PC-9 (cell line): ENCODE measurements at regions not wholly inside any gene's neighbourhood (a gene's known extent, or its start where the extent isn't known, plus 50 kb on each side); places are given as distances from the start of the nearest gene placed in this dataset.

Experiments used
- BruUV-seq: library from RNA; stranded (reverse); fragments of 400-500 nt; replicated peaks from 2 replicates; lab custom pipeline; 2021; lab: Mats Ljungman, UMichigan
- CTCF ChIA-PET: fragments of 300-600 bp; sonication (Branson Sonifier 250); formaldehyde crosslinking; loops from one replicate; lab custom pipeline; 2022; ENCODE audit warnings: antibody characterized with exemption; lab: Charles Lee
- POLR2A ChIA-PET: fragments of 300-600 bp; sonication (Branson Sonifier 250); formaldehyde crosslinking; loops from one replicate; lab custom pipeline; 2022; ENCODE audit warnings: antibody characterized with exemption; ENCODE audit not compliant: unreplicated experiment; lab: Charles Lee
- DNase-seq, 2 experiments: peaks; one replicate each; pipeline versions ENCODE4 v3.0.0 to v3.0.0-alpha.2; 2015 to 2022; ENCODE audit warnings: mixed read lengths in 1 of 2
- H2AFZ ChIP-seq: fragments of 200-600 bp; sonication (generic); 2 replicates; pipeline ENCODE4 v1.8.1; 2017; ENCODE audit warnings: antibody characterized with exemption
- H3F3A ChIP-seq: fragments of 200-600 bp; sonication (generic); 2 replicates; pipeline ENCODE4 v1.8.1; 2017; ENCODE audit warnings: antibody characterized with exemption, mild to moderate bottlenecking, low read depth; ENCODE audit not compliant: insufficient read depth
- H3K27ac ChIP-seq: fragments of 200-600 bp; sonication (generic); 2 replicates; pipeline ENCODE4 v1.6.1; 2016; ENCODE audit warnings: mixed run types
- H3K27me3 ChIP-seq: fragments of 200-600 bp; sonication (generic); 2 replicates; pipeline ENCODE4 v1.6.1; 2016; ENCODE audit warnings: low read depth, mixed run types; ENCODE audit not compliant: insufficient read depth
- H3K36me3 ChIP-seq: fragments of 200-600 bp; sonication (generic); 2 replicates; pipeline ENCODE4 v1.6.1; 2016; ENCODE audit warnings: low read depth, mixed run types
- H3K4me1 ChIP-seq: fragments of 200-600 bp; sonication (generic); replicated peaks from 2 replicates; pipeline ENCODE4 v1.6.1; 2016; ENCODE audit warnings: mixed run types; ENCODE audit not compliant: insufficient read depth
- H3K4me2 ChIP-seq: fragments of 200-600 bp; sonication (generic); 2 replicates; pipeline ENCODE4 v1.6.1; 2017; ENCODE audit warnings: mixed run types
- H3K4me3 ChIP-seq: fragments of 200-600 bp; sonication (generic); 2 replicates; pipeline ENCODE4 v1.6.1; 2016; ENCODE audit warnings: mixed run types
- H3K79me2 ChIP-seq: fragments of 200-600 bp; sonication (generic); 2 replicates; pipeline ENCODE4 v1.6.1; 2017; ENCODE audit warnings: low read depth, mixed run types
- H3K9me2 ChIP-seq: fragments of 200-600 bp; sonication (generic); 2 replicates; pipeline ENCODE4 v1.8.1; 2017; ENCODE audit warnings: mild to moderate bottlenecking; ENCODE audit not compliant: insufficient read depth
- H3K9me3 ChIP-seq: fragments of 200-600 bp; sonication (generic); 2 replicates; pipeline ENCODE4 v1.8.1; 2016; ENCODE audit warnings: low read depth; ENCODE audit not compliant: insufficient read depth
- H4K20me1 ChIP-seq: fragments of 200-600 bp; sonication (generic); 2 replicates; pipeline ENCODE4 v1.8.1; 2017; ENCODE audit not compliant: insufficient read depth
- CTCF ChIP-seq: fragments of 200-600 bp; sonication (generic); conservative IDR thresholded peaks from 2 replicates; pipeline ENCODE4 v1.6.1; 2017; ENCODE audit warnings: mixed run types, antibody characterized with exemption, mild to moderate bottlenecking, moderate library complexity
- EZH2 ChIP-seq: fragments of 200-600 bp; sonication (generic); IDR thresholded peaks from 2 replicates; pipeline ENCODE4 v1.8.0; 2017; ENCODE audit warnings: antibody characterized with exemption, low read depth
- intact Hi-C: fragments of 100-400 bp; cut with micrococcal nuclease; formaldehyde crosslinking; loops from one replicate; pipeline ENCODE4 v1.10.0; 2022; ENCODE audit not compliant: unreplicated experiment

- Histone ChIP-seq H3F3A (peaks cover 27% of the 10 kb centered on the region), H3K4me1 (peaks cover 11% of the 10 kb centered on the region), H4K20me1 (no peaks in the 10 kb centered on the region), H3K9me3 (no peaks in the 10 kb centered on the region; the same call in 1 of the 2 replicates), H3K27ac (no peak overlapping the region), H3K9me2 (no peaks in the 10 kb centered on the region), H2AFZ (no peak overlapping the region), H3K79me2 (no peaks in the 10 kb centered on the region), H3K4me3 (no peak overlapping the region), H3K27me3 (no peaks in the 10 kb centered on the region), H3K4me2 (no peak overlapping the region), H3K36me3 (no peaks in the 10 kb centered on the region)
- intact Hi-C loops = no loop called here
- BruUV-seq = no TSS peak
- POLR2A ChIA-PET = no interaction called here
- DNase-seq = no peak
- TF ChIP-seq EZH2 (no peak), CTCF (no peak)
- CTCF ChIA-PET = no interaction called here
Measured at GRCh38 chr11:69400771-69401590, 80.5 kb upstream of the LINC01488 start.

GRCh38 chr11:69401715-69402114 lies 79.7 kb upstream of the LINC01488 start:
- peaks cover 27% of the 10 kb centered on the region for H3F3A ChIP-seq
- no peak for DNase-seq
- H3K4me2 ChIP-seq = no peak overlapping the region
- no peaks in the 10 kb centered on the region for H3K79me2 ChIP-seq
- H3K4me3 ChIP-seq = no peak overlapping the region
- no peaks in the 10 kb centered on the region; the same call in 1 of the 2 replicates for H3K9me3 ChIP-seq
- no peak overlapping the region for H2AFZ ChIP-seq
- H3K36me3 ChIP-seq = no peaks in the 10 kb centered on the region
- intact Hi-C loops = no loop called here
- no peak for TF ChIP-seq CTCF
- TF ChIP-seq EZH2 = no peak
- peaks cover 11% of the 10 kb centered on the region for H3K4me1 ChIP-seq
- H3K9me2 ChIP-seq = no peaks in the 10 kb centered on the region
- no peaks in the 10 kb centered on the region for H3K27me3 ChIP-seq
- POLR2A ChIA-PET = no interaction called here
- H4K20me1 ChIP-seq = no peaks in the 10 kb centered on the region
- no peak overlapping the region for H3K27ac ChIP-seq
- CTCF ChIA-PET = no interaction called here
- BruUV-seq = no TSS peak

GRCh38 chr11:69402251-69402887 lies 79.1 kb upstream of the LINC01488 start:
- H3K27me3 ChIP-seq = no peaks in the 10 kb centered on the region
- no peaks in the 10 kb centered on the region for H3K9me2 ChIP-seq
- POLR2A ChIA-PET = no interaction called here
- H3K36me3 ChIP-seq = no peaks in the 10 kb centered on the region
- H3K4me1 ChIP-seq = peaks cover 11% of the 10 kb centered on the region
- CTCF ChIA-PET = no interaction called here
- no peak overlapping the region for H3K4me3 ChIP-seq
- no peak overlapping the region for H3K4me2 ChIP-seq
- intact Hi-C loops = no loop called here
- H4K20me1 ChIP-seq = no peaks in the 10 kb centered on the region
- no peaks in the 10 kb centered on the region; the same call in 1 of the 2 replicates for H3K9me3 ChIP-seq
- H2AFZ ChIP-seq = no peak overlapping the region
- H3K27ac ChIP-seq = no peak overlapping the region
- DNase-seq = no peak
- TF ChIP-seq CTCF (no peak), EZH2 (no peak)
- H3F3A ChIP-seq = peaks cover 22% of the 10 kb centered on the region
- no TSS peak for BruUV-seq
- no peaks in the 10 kb centered on the region for H3K79me2 ChIP-seq
